ENCODE measurements at regions not wholly inside any gene's neighbourhood (a gene's known extent, or its start where the extent isn't known, plus 50 kb on each side); places are given as distances from the start of the nearest gene placed in this dataset.
"Not testable (repeated sequence)": the region's sequence is repeated elsewhere in the genome, so short reads cannot be mapped to it uniquely, and the experiment has no call there.

- DNase-seq: no peak
Observed at GRCh38 chr1:104331763-104332162, 582.1 kb downstream of the AMY1C start.

- DNase-seq: not testable (repeated sequence)
Observed at GRCh38 chr1:104337927-104338326, 588.2 kb downstream of the AMY1C start.

GRCh38 chr1:104341944-104342343, 592.2 kb downstream of the AMY1C start:
- no peak for DNase-seq

GRCh38 chr1:104348277-104348676, 598.6 kb downstream of the AMY1C start:
- DNase-seq: no peak

- peak; percentile 20 for DNase-seq
Observed at GRCh38 chr1:104353580-104353979, 603.9 kb downstream of the AMY1C start.

GRCh38 chr1:104358086-104358485, 608.4 kb downstream of the AMY1C start:
- DNase-seq: no peak

GRCh38 chr1:104358621-104359020, 608.9 kb downstream of the AMY1C start:
- DNase-seq: no peak

- no peak for DNase-seq
Observed at GRCh38 chr1:104378414-104378813, 628.7 kb downstream of the AMY1C start.

GRCh38 chr1:104380003-104380402, 630.3 kb downstream of the AMY1C start:
- DNase-seq: no peak

GRCh38 chr1:104387716-104388508, 638.2 kb downstream of the AMY1C start:
- no peak for DNase-seq

- DNase-seq: no peak
Observed at GRCh38 chr1:104392552-104392951, 642.9 kb downstream of the AMY1C start.

GRCh38 chr1:104402178-104402577, 652.5 kb downstream of the AMY1C start:
- peak; percentile 7 for DNase-seq

GRCh38 chr1:104403883-104404282, 654.2 kb downstream of the AMY1C start:
- DNase-seq: no peak

- DNase-seq: peak; percentile 76
Observed at GRCh38 chr1:104406728-104407127, 657.0 kb downstream of the AMY1C start.

GRCh38 chr1:104408268-104408667, 658.6 kb downstream of the AMY1C start:
- peak; percentile 23 for DNase-seq

GRCh38 chr1:104435255-104435654, 685.6 kb downstream of the AMY1C start:
- DNase-seq: no peak

- DNase-seq: no peak
Observed at GRCh38 chr1:104440011-104440410, 690.3 kb downstream of the AMY1C start.

- DNase-seq: no peak
Observed at GRCh38 chr1:104456724-104457123, 707.0 kb downstream of the AMY1C start.

- DNase-seq: peak; percentile 6
Observed at GRCh38 chr1:104459886-104460285, 710.2 kb downstream of the AMY1C start.

GRCh38 chr1:104460880-104461279, 711.2 kb downstream of the AMY1C start:
- DNase-seq: no peak

GRCh38 chr1:104463126-104463697, 713.5 kb downstream of the AMY1C start:
- no peak for DNase-seq

GRCh38 chr1:104466068-104466467, 716.4 kb downstream of the AMY1C start:
- DNase-seq: no peak

GRCh38 chr1:104467590-104467989, 717.9 kb downstream of the AMY1C start:
- DNase-seq: no peak

GRCh38 chr1:104468282-104468681, 718.6 kb downstream of the AMY1C start:
- no peak for DNase-seq

GRCh38 chr1:104476126-104476525, 726.4 kb downstream of the AMY1C start:
- DNase-seq: no peak

Data from DMS53 (cell line).